Testis (tissue), 2 donors: ENCODE measurements at regions not wholly inside any gene's neighbourhood (a gene's known extent, or its start where the extent isn't known, plus 50 kb on each side); places are given as distances from the start of the nearest gene placed in this dataset.

Experiments used
- DNase-seq: peaks from one replicate; pipeline ENCODE4 v3.0.0-alpha.2; 2019
- H3K27ac ChIP-seq, 2 donors: fragments of 200-600 bp; sonication (generic); one replicate each; pipeline ENCODE4 v1.5.1; 2019
- H3K27me3 ChIP-seq: fragments of 200-600 bp; sonication (generic); one replicate; pipeline ENCODE4 v1.5.1; 2019
- H3K36me3 ChIP-seq: fragments of 200-600 bp; sonication (generic); one replicate; pipeline ENCODE4 v1.5.1; 2017; ENCODE audit warnings: low read depth; ENCODE audit errors: missing control alignments
- H3K4me1 ChIP-seq: fragments of 200-600 bp; sonication (generic); one replicate; pipeline ENCODE4 v1.5.1; 2019
- H3K4me3 ChIP-seq, 2 donors: fragments of 200-600 bp; sonication (generic); one replicate each; pipeline ENCODE4 v1.5.1; 2017 to 2019
- H3K9me3 ChIP-seq: fragments of 200-600 bp; sonication (generic); one replicate; pipeline ENCODE4 v1.5.1; 2017
- CTCF ChIP-seq, 3 experiments: fragments of 450-650 bp in 2 of 3; fragments of 200-600 bp in 1 of 3; sonication (generic) in 1 of 3; IDR thresholded peaks; one replicate each; pipeline ENCODE4 v1.5.1; 2016 to 2019; ENCODE audit warnings: antibody characterized with exemption in 3 of 3, mild to moderate bottlenecking in 2 of 3, moderate library complexity in 1 of 3
- POLR2A ChIP-seq: fragments of 450-650 bp; IDR thresholded peaks from one replicate; pipeline ENCODE4 v1.6.1; 2017; ENCODE audit warnings: antibody characterized with exemption, mild to moderate bottlenecking, moderate library complexity
- WGBS, 2 donors: methylation state at CpG; one replicate each; pipeline ENCODE4 v1.1.5; 2018; 5-methylcytosine and 5-hydroxymethylcytosine counted together
- intact Hi-C: fragments of 100-400 bp; cut with DNase I; formaldehyde crosslinking; loops from one replicate; pipeline ENCODE4 v1.15.1; 2023; ENCODE audit warnings: low total_unique reads

- no peak overlapping the region for H3K27ac ChIP-seq
- 75 to 76% methylated on average over 5 of the region's 5 CpGs for WGBS, 2 donors
- H3K27me3 ChIP-seq: no peaks in the 10 kb centered on the region
- no peak overlapping the region for H3K4me3 ChIP-seq
- no peaks in the 10 kb centered on the region for H3K9me3 ChIP-seq
- TF ChIP-seq POLR2A (no peak), CTCF (IDR thresholded peaks at IDR 0.05) (no peak)
- DNase-seq: no peak
- intact Hi-C loops: no loop called here
- H3K36me3 ChIP-seq: no peaks in the 10 kb centered on the region
- no peaks in the 10 kb centered on the region for H3K4me1 ChIP-seq
Observed at GRCh38 chr9:7534211-7534935, 265.2 kb downstream of the DMAC1 start.

GRCh38 chr9:7533376-7534090 is 266.0 kb downstream of the DMAC1 start:
- Histone ChIP-seq H3K36me3 (no peaks in the 10 kb centered on the region), H3K4me1 (no peaks in the 10 kb centered on the region), H3K27ac (no peak overlapping the region), H3K9me3 (no peaks in the 10 kb centered on the region), H3K27me3 (no peaks in the 10 kb centered on the region), H3K4me3 (no peak overlapping the region)
- 83 to 94% methylated on average over 6 of the region's 6 CpGs for WGBS, 2 donors
- no peak for DNase-seq
- intact Hi-C loops: no loop called here
- TF ChIP-seq CTCF (IDR thresholded peaks at IDR 0.05) (no peak), POLR2A (no peak)

GRCh38 chr9:7523426-7524043 is 276.0 kb downstream of the DMAC1 start:
- no peak for DNase-seq
- WGBS, 2 donors: 76 to 77% methylated on average over 5 of the region's 5 CpGs
- no peaks in the 10 kb centered on the region for H3K4me1 ChIP-seq
- H3K27ac ChIP-seq: no peak overlapping the region
- H3K4me3 ChIP-seq: no peak overlapping the region
- intact Hi-C loops: no loop called here
- TF ChIP-seq POLR2A (no peak), CTCF (IDR thresholded peaks at IDR 0.05) (no peak)
- H3K9me3 ChIP-seq: no peaks in the 10 kb centered on the region
- no peaks in the 10 kb centered on the region for H3K36me3 ChIP-seq
- no peaks in the 10 kb centered on the region for H3K27me3 ChIP-seq

GRCh38 chr9:7520396-7520795 is 279.2 kb downstream of the DMAC1 start:
- Histone ChIP-seq H3K27ac (no peak overlapping the region), H3K36me3 (no peaks in the 10 kb centered on the region), H3K4me1 (no peaks in the 10 kb centered on the region), H3K4me3 (no peak overlapping the region), H3K27me3 (no peaks in the 10 kb centered on the region), H3K9me3 (no peaks in the 10 kb centered on the region)
- WGBS, 2 donors: 61 to 74% methylated on average over 5 of the region's 5 CpGs
- no peak for DNase-seq
- TF ChIP-seq POLR2A (no peak), CTCF (IDR thresholded peaks at IDR 0.05) (no peak)
- intact Hi-C loops: no loop called here
